Thyroid gland (tissue), 4 donors: ENCODE measurements at regions not wholly inside any gene's neighbourhood (a gene's known extent, or its start where the extent isn't known, plus 50 kb on each side); places are given as distances from the start of the nearest gene placed in this dataset.

Source experiments
- DNase-seq, 2 donors: peaks; one replicate each; pipeline ENCODE4 v3.0.0-alpha.2; 2019
- H3K27ac ChIP-seq, 3 donors: fragments of 200-600 bp; sonication (generic); 1 replicate in 2 of 3; 2 replicates in 1 of 3; pipeline ENCODE4 v1.5.1; 2016 to 2019; ENCODE audit warnings: mild to moderate bottlenecking in 1 of 3, moderate library complexity in 1 of 3
- H3K27me3 ChIP-seq: fragments of 200-600 bp; sonication (generic); one replicate; pipeline ENCODE4 v1.5.1; 2019
- H3K36me3 ChIP-seq, 2 donors: fragments of 200-600 bp; sonication (generic); one replicate each; pipeline ENCODE4 v1.5.1; 2016 to 2019
- H3K4me1 ChIP-seq, 2 donors: fragments of 200-600 bp; sonication (generic); one replicate each; pipeline ENCODE4 v1.5.1; 2017 to 2019
- H3K4me3 ChIP-seq, 3 donors: fragments of 200-600 bp; sonication (generic); replicated peaks in 1 of 3; 1 replicate in 2 of 3; 2 replicates in 1 of 3; pipeline ENCODE4 v1.5.1; 2016; ENCODE audit warnings: mild to moderate bottlenecking in 1 of 3
- H3K9me3 ChIP-seq: fragments of 200-600 bp; sonication (generic); one replicate; pipeline ENCODE4 v1.5.1; 2017
- POLR2A ChIP-seq, 2 donors: fragments of 450-650 bp; IDR thresholded peaks; one replicate each; pipeline ENCODE4 v1.6.1; 2017; ENCODE audit warnings: antibody characterized with exemption in 2 of 2, mild to moderate bottlenecking in 2 of 2, moderate library complexity in 1 of 2
- WGBS, 2 donors: methylation state at CpG; one replicate each; pipeline ENCODE4 v1.1.5; 2017; 5-methylcytosine and 5-hydroxymethylcytosine counted together
- intact Hi-C: fragments of 100-400 bp; cut with DNase I; formaldehyde crosslinking; loops from one replicate; pipeline ENCODE4 v1.15.1; 2023
- TF ChIP-seq, protein P1 (sequence below), 6 experiments: fragments of 200-600 bp in 3 of 6; fragments of 450-650 bp in 3 of 6; sonication (generic) in 3 of 6; IDR thresholded peaks; one replicate each; pipeline ENCODE4 v1.5.1; 2016 to 2019; ENCODE audit warnings: antibody characterized with exemption in 6 of 6, mild to moderate bottlenecking in 2 of 6, inconsistent platforms in 1 of 6, moderate library complexity in 1 of 6

DNA sequence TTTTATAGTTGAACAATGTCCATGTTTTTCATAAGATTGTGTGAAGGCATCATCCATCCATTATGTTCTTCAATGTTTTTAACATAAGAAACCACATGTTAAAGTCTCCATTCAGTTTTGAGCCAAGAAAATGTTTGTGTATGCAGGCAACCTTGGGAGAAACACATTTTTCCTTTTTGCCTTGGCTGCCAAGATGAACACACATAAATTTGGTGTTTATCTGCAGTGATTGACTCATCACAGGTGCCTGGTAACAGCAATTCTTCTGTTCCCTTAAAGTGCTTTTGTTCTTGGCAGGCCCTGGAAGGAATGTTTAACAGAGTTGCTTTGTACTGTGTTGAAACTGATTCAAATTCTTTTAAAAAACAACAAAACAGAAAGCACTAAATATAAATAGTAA lies 709.9 kb upstream of the ADGRL4 start:
- intact Hi-C loops = no loop called here
- Histone ChIP-seq H3K27me3 (no peaks in the 10 kb centered on the region), H3K9me3 (no peaks in the 10 kb centered on the region), H3K4me3 (no peak overlapping the region), H3K36me3 (no peaks in the 10 kb centered on the region), H3K27ac (no peak overlapping the region), H3K4me1 (no peaks in the 10 kb centered on the region)
- DNase-seq = no peak
- TF ChIP-seq, protein P1, sequence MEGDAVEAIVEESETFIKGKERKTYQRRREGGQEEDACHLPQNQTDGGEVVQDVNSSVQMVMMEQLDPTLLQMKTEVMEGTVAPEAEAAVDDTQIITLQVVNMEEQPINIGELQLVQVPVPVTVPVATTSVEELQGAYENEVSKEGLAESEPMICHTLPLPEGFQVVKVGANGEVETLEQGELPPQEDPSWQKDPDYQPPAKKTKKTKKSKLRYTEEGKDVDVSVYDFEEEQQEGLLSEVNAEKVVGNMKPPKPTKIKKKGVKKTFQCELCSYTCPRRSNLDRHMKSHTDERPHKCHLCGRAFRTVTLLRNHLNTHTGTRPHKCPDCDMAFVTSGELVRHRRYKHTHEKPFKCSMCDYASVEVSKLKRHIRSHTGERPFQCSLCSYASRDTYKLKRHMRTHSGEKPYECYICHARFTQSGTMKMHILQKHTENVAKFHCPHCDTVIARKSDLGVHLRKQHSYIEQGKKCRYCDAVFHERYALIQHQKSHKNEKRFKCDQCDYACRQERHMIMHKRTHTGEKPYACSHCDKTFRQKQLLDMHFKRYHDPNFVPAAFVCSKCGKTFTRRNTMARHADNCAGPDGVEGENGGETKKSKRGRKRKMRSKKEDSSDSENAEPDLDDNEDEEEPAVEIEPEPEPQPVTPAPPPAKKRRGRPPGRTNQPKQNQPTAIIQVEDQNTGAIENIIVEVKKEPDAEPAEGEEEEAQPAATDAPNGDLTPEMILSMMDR (IDR thresholded peaks at IDR 0.05) = no peak
- no peak for TF ChIP-seq POLR2A (IDR thresholded peaks at IDR 0.05)

DNA sequence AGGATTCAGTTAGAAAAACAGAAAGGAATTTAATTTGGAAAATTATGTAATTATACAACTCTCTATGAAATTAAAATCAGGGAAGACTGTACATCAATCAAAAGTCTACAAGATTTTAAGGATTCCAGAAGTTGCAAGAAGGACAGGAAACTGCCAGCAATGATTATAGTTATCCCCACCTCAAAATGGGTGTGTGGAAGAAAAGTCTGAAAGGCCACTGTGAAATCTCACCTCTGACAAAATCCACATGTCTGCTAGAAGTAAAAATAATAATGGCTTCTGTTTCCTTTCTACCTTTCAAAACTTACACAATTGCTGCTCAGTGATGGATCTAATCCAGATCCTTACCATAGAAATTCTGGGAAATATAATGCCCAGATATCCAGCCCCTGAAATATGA lies 708.1 kb upstream of the ADGRL4 start:
- intact Hi-C loops = no loop called here
- Histone ChIP-seq H3K27ac (no peak overlapping the region), H3K4me3 (no peak overlapping the region), H3K9me3 (no peaks in the 10 kb centered on the region), H3K27me3 (no peaks in the 10 kb centered on the region), H3K36me3 (no peaks in the 10 kb centered on the region), H3K4me1 (no peaks in the 10 kb centered on the region)
- TF ChIP-seq, protein P1 (IDR thresholded peaks at IDR 0.05) = no peak
- no peak for TF ChIP-seq POLR2A (IDR thresholded peaks at IDR 0.05)
- no peak for DNase-seq

DNA sequence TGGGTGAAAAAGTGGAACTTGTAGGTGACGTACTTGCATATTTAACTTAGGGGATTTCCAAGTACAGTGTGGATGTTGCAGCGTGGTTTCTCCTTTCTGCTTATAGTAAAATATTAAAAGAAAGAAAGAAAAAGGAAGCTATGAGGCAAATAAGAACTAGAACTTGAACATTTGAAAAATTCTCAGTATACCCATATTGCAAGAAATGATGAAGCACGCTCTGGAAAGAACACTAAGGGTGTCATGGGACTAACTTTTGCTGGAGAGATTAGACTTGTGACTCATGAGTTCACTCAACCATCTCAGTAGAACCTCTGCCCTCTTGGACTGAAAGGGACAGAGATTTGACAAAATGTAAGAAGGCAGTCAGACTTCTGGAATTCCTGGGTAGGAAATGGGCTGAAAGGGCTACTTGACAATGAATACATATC lies 704.5 kb upstream of the ADGRL4 start:
- H3K36me3 ChIP-seq = no peaks in the 10 kb centered on the region
- H3K27ac ChIP-seq = no peak overlapping the region
- intact Hi-C loops = no loop called here
- DNase-seq = no peak
- H3K4me1 ChIP-seq = no peaks in the 10 kb centered on the region
- H3K27me3 ChIP-seq = no peaks in the 10 kb centered on the region
- no peak for TF ChIP-seq POLR2A (IDR thresholded peaks at IDR 0.05)
- TF ChIP-seq, protein P1 (IDR thresholded peaks at IDR 0.05) = no peak
- no peak overlapping the region for H3K4me3 ChIP-seq
- H3K9me3 ChIP-seq = no peaks in the 10 kb centered on the region
- 60 to 83% methylated on average over 3 of the region's 3 CpGs for WGBS, 2 donors

DNA sequence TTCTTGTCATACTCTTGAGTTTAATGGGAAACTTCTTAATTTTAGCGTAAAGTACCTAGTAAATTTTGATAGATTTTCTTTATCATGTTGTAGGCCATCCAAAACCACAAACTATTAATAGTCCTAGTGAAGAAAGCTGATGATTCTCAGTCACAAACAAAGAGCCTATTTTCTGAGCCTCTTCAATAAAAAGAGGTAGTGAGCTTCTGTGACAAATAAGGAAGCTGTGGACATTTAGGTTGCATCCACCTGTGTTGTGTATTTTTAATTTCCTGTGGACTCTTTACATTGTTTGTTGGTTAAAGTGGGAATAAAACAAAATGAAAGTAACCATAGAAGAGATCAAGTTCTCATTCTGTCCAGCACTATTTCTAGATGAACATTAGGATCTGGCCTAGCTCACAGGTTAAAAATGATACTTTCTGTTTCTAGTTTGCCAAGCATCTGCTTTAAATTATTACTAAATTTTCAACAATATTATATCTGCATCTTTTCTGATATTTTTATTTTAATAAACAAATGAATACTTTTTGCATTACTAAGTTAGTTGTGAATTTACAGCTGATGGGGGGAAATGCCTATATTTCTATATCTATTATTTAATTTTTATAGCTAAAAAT lies 702.2 kb upstream of the ADGRL4 start:
- no peak for TF ChIP-seq POLR2A (IDR thresholded peaks at IDR 0.05)
- TF ChIP-seq, protein P1 (IDR thresholded peaks at IDR 0.05) = no peak
- DNase-seq = no peak
- Histone ChIP-seq H3K36me3 (no peaks in the 10 kb centered on the region), H3K4me1 (no peaks in the 10 kb centered on the region), H3K27me3 (no peaks in the 10 kb centered on the region), H3K27ac (no peak overlapping the region), H3K9me3 (no peaks in the 10 kb centered on the region), H3K4me3 (no peak overlapping the region)
- intact Hi-C loops = no loop called here
- WGBS, 2 donors = 81 to 84% methylated on average over 1 of the region's 1 CpG

DNA sequence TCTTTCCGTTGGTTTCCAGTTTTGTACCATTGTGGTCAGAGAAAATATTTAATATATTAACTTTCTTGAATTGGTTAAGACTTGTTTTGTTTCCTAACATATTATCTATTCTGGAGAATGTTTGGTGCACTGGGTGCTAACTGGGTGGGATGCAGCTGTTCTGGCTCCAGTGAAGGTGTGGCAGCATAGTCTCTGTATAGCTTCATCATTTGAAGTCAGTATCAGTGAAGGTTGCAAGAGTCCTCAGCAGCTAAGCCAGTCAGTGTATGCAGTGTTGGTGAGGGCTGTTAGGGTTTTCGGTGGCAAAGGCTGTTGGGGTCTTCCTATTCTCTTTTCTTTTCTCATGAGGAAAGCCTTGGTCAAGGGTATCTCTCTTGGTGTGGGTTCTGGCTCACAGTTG lies 698.7 kb upstream of the ADGRL4 start:
- Histone ChIP-seq H3K4me1 (no peaks in the 10 kb centered on the region), H3K9me3 (no peaks in the 10 kb centered on the region), H3K27me3 (no peaks in the 10 kb centered on the region), H3K4me3 (no peak overlapping the region), H3K36me3 (no peaks in the 10 kb centered on the region), H3K27ac (no peak overlapping the region)
- no peak for TF ChIP-seq POLR2A (IDR thresholded peaks at IDR 0.05)
- TF ChIP-seq, protein P1 (IDR thresholded peaks at IDR 0.05) = no peak
- WGBS, 2 donors = 85 to 88% methylated on average over 2 of the region's 2 CpGs
- intact Hi-C loops = no loop called here
- no peak for DNase-seq
